ENCODE measurements at regions not wholly inside any gene's neighbourhood (a gene's known extent, or its start where the extent isn't known, plus 50 kb on each side); places are given as distances from the start of the nearest gene placed in this dataset.

- TF ChIP-seq CTCF (IDR thresholded peaks at IDR 0.05) (no peak), POLR2A (IDR thresholded peaks at IDR 0.05) (no peak)
Observed at GRCh38 chrX:93420525-93421082, 252.8 kb downstream of the NAP1L3 start.

All from body of pancreas (tissue), 4 donors.